ENCODE measurements at regions not wholly inside any gene's neighbourhood (a gene's known extent, or its start where the extent isn't known, plus 50 kb on each side); places are given as distances from the start of the nearest gene placed in this dataset.

DNA sequence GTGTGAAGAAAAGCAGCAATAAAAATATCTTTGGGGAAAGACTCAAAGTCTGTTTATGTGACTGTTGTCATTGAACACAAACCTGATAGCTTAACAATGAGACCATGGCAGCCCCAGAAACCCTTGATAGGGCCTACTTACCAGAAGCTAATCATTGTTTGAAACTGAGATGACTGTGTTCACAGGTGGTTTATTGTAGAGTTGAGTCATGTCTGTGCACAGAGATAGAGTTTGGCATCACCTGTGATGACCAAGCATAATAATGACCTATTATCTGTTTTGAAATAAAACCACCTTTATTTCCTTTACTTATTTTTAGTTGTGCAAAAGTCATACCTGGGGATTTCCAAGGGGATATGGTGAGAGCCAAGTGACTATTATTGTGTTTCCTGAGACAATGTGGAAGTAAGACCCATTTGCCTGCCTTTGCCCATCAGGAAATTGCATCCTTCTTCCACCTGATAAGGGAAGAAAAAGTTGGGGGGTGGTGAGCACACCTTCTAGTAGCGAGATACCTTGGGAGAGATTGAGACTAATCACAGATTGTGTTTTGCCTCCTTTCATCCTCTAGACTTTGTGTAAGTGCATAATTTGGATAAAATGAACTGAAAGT lies 456.9 kb upstream of the JAG1 start:
- Histone ChIP-seq H3K4me1 (ENCODE audit: control insufficient read depth in 1 of 2, insufficient read depth in 1 of 2, low read depth in 1 of 2, low read length in 1 of 2) (no peaks in the 10 kb centered on the region), H3K27me3 (no peaks in the 10 kb centered on the region), H3K9me3 (no peaks in the 10 kb centered on the region), H3K4me3 (ENCODE audit: low read depth in 1 of 2, low read length in 1 of 2) (no peak overlapping the region), H3K36me3 (no peaks in the 10 kb centered on the region), H3K27ac (no peak overlapping the region)
- TF ChIP-seq, protein P1, sequence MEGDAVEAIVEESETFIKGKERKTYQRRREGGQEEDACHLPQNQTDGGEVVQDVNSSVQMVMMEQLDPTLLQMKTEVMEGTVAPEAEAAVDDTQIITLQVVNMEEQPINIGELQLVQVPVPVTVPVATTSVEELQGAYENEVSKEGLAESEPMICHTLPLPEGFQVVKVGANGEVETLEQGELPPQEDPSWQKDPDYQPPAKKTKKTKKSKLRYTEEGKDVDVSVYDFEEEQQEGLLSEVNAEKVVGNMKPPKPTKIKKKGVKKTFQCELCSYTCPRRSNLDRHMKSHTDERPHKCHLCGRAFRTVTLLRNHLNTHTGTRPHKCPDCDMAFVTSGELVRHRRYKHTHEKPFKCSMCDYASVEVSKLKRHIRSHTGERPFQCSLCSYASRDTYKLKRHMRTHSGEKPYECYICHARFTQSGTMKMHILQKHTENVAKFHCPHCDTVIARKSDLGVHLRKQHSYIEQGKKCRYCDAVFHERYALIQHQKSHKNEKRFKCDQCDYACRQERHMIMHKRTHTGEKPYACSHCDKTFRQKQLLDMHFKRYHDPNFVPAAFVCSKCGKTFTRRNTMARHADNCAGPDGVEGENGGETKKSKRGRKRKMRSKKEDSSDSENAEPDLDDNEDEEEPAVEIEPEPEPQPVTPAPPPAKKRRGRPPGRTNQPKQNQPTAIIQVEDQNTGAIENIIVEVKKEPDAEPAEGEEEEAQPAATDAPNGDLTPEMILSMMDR (IDR thresholded peaks at IDR 0.05), result no peak

DNA sequence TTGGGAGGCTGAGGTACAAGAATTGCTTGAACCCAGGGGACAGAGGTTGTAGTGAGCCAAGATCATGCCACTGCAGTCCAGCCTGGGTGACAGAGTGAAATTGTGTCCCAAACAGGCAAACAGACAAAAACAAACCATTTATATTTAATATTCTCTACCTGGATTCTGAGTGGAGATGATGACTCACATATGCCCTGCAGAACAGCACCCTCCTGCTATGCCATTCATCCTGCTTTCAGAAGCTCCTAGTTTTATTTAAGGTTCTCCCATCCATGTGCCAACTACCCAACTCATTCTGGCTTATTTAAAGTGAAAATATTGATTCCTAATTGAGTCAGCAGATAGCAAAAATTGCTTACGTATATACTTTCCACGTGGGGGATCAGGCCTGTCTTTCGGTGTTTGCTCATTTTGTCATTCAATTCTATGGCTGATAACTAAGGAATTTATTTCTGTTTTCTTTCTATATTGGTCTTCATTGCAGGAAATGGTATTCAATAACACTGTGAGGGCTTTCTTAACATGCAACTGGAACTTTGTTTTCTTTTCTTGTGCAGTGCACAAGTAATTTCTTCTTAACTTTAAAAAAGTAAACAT lies 459.1 kb upstream of the JAG1 start:
- TF ChIP-seq, protein P1 (IDR thresholded peaks at IDR 0.05), result no peak
- no peaks in the 10 kb centered on the region for H3K9me3 ChIP-seq
- H3K4me1 ChIP-seq (ENCODE audit: control insufficient read depth in 1 of 2, insufficient read depth in 1 of 2, low read depth in 1 of 2, low read length in 1 of 2), result no peaks in the 10 kb centered on the region
- H3K36me3 ChIP-seq, result no peaks in the 10 kb centered on the region
- no peak overlapping the region for H3K27ac ChIP-seq
- H3K27me3 ChIP-seq, result no peaks in the 10 kb centered on the region
- no peak overlapping the region for H3K4me3 ChIP-seq (ENCODE audit: low read depth in 1 of 2, low read length in 1 of 2)

DNA sequence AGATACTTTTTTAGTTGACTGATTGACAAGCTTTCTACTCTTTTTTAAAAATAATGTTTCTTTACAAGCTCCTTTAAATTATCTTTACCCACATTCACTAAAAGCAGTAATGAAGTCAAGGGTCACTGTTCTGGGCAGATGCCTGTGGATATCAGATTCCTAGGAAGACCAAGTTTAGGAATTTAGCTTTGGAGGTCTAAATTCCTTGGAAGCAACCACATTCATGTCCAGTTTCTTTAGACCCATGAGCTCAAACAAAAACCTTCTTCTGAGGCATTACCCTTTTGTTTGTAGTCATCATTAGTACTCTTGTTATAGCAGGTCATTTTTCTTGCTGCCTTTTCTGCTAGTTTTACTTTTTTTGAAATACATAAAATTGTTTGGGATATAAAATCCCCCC lies 462.9 kb upstream of the JAG1 start:
- Histone ChIP-seq H3K27me3 (no peaks in the 10 kb centered on the region), H3K27ac (no peak overlapping the region), H3K36me3 (no peaks in the 10 kb centered on the region), H3K4me3 (ENCODE audit: low read depth in 1 of 2, low read length in 1 of 2) (no peak overlapping the region), H3K9me3 (no peaks in the 10 kb centered on the region), H3K4me1 (ENCODE audit: control insufficient read depth in 1 of 2, insufficient read depth in 1 of 2, low read depth in 1 of 2, low read length in 1 of 2) (no peaks in the 10 kb centered on the region)
- TF ChIP-seq, protein P1 (IDR thresholded peaks at IDR 0.05), result no peak

DNA sequence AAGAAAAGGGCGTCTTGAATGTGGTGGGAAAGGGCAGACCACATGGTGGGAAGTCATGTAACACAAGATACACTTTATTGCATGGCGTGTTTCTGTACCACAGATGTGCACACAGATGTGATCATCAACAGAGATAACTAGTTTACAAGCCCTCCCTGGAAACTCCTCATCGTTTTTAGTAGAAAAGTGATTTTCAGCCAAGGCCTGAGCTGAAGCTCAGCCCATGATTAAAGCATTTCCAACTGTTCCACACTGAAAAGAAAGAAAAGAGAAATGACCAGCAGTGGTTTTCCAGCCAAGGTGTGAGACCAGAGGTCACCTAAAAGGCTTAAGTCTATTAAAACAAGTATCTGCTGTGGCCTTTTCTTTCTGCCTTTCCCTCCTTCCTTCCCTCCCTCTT lies 463.9 kb upstream of the JAG1 start:
- H3K36me3 ChIP-seq, result no peaks in the 10 kb centered on the region
- no peak overlapping the region for H3K27ac ChIP-seq
- TF ChIP-seq, protein P1 (IDR thresholded peaks at IDR 0.05), result no peak
- no peak overlapping the region for H3K4me3 ChIP-seq (ENCODE audit: low read depth in 1 of 2, low read length in 1 of 2)
- no peaks in the 10 kb centered on the region for H3K27me3 ChIP-seq
- no peaks in the 10 kb centered on the region for H3K9me3 ChIP-seq
- no peaks in the 10 kb centered on the region for H3K4me1 ChIP-seq (ENCODE audit: control insufficient read depth in 1 of 2, insufficient read depth in 1 of 2, low read depth in 1 of 2, low read length in 1 of 2)

DNA sequence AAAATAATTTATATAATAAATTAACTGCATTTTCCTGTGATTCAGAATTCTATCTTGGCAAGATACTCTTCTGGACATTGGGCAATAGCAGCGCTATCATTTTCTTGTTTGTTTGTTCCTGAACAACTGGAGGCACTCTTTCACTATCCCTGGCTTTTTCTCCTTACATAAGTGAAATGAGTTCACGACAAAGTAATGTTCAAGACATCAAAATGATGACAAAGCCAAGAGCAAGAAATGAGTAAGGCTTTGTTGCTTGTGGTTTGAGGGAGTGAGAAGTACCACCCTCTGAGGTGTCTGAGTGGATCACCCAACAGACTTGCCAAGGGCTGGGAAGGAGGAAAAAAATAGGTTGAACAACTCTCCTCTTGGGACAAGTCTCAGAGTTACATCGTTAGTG lies 466.6 kb upstream of the JAG1 start:
- Histone ChIP-seq H3K36me3 (no peaks in the 10 kb centered on the region), H3K27me3 (peaks cover 5% of the 10 kb centered on the region), H3K4me3 (ENCODE audit: low read depth in 1 of 2, low read length in 1 of 2) (no peak overlapping the region), H3K27ac (no peak overlapping the region), H3K9me3 (no peaks in the 10 kb centered on the region), H3K4me1 (ENCODE audit: control insufficient read depth in 1 of 2, insufficient read depth in 1 of 2, low read depth in 1 of 2, low read length in 1 of 2) (no peaks in the 10 kb centered on the region)
- TF ChIP-seq, protein P1 (IDR thresholded peaks at IDR 0.05), result no peak
